Kidney epithelial cell (primary cell): ENCODE measurements at regions not wholly inside any gene's neighbourhood (a gene's known extent, or its start where the extent isn't known, plus 50 kb on each side); places are given as distances from the start of the nearest gene placed in this dataset.

Experiments used
- DNase-seq: peaks from one replicate; pipeline ENCODE4 v3.0.0-alpha.2; 2010; ENCODE audit warnings: low read depth
- H3K27me3 ChIP-seq: 2 replicates; pipeline ENCODE4 v1.6.0; 2011; ENCODE audit warnings: low read length; ENCODE audit not compliant: control insufficient read depth, insufficient read depth
- H3K36me3 ChIP-seq: 2 replicates; pipeline ENCODE4 v1.5.1; 2011; ENCODE audit warnings: low read length; ENCODE audit not compliant: control insufficient read depth, insufficient read depth
- H3K4me3 ChIP-seq: 2 replicates; pipeline ENCODE4 v1.5.1; 2011; ENCODE audit warnings: low read depth, mild to moderate bottlenecking, control low read depth, low read length
- CTCF ChIP-seq: IDR thresholded peaks from 2 replicates; pipeline ENCODE4 v1.5.1; 2011; ENCODE audit warnings: mild to moderate bottlenecking, moderate library complexity, low read length, control low read depth, inconsistent platforms; ENCODE audit not compliant: insufficient read depth, poor library complexity, severe bottlenecking

- Histone ChIP-seq H3K27me3 (peaks cover 9% of the 10 kb centered on the region), H3K4me3 (no peak overlapping the region), H3K36me3 (no peaks in the 10 kb centered on the region)
- no peak for TF ChIP-seq CTCF
- DNase-seq, result no peak
Observed at GRCh38 chr11:64500176-64501013, 55.3 kb upstream of the SLC22A11 start.

GRCh38 chr11:64501500-64502427, 54.0 kb upstream of the SLC22A11 start:
- no peak for TF ChIP-seq CTCF
- no peak for DNase-seq
- Histone ChIP-seq H3K4me3 (no peak overlapping the region), H3K36me3 (no peaks in the 10 kb centered on the region), H3K27me3 (peaks cover 9% of the 10 kb centered on the region)

- no peak for TF ChIP-seq CTCF
- H3K27me3 ChIP-seq, result peaks cover 9% of the 10 kb centered on the region
- no peaks in the 10 kb centered on the region for H3K36me3 ChIP-seq
- DNase-seq, result no peak
- no peak overlapping the region for H3K4me3 ChIP-seq
Observed at GRCh38 chr11:64502634-64503033, 53.1 kb upstream of the SLC22A11 start.

GRCh38 chr11:64503186-64503753, 52.5 kb upstream of the SLC22A11 start:
- H3K36me3 ChIP-seq, result no peaks in the 10 kb centered on the region
- no peak for TF ChIP-seq CTCF
- no peak overlapping the region for H3K4me3 ChIP-seq
- peaks cover 10% of the 10 kb centered on the region for H3K27me3 ChIP-seq
- DNase-seq, result no peak

- H3K27me3 ChIP-seq, result peaks cover 10% of the 10 kb centered on the region
- no peak for DNase-seq
- H3K4me3 ChIP-seq, result no peak overlapping the region
- no peaks in the 10 kb centered on the region for H3K36me3 ChIP-seq
- no peak for TF ChIP-seq CTCF
Observed at GRCh38 chr11:64504999-64505398, 50.7 kb upstream of the SLC22A11 start.
